PC-9 (cell line): ENCODE measurements at regions not wholly inside any gene's neighbourhood (a gene's known extent, or its start where the extent isn't known, plus 50 kb on each side); places are given as distances from the start of the nearest gene placed in this dataset.

Experiments
- BruUV-seq: library from RNA; stranded (reverse); fragments of 400-500 nt; replicated peaks from 2 replicates; lab custom pipeline; 2021; lab: Mats Ljungman, UMichigan
- CTCF ChIA-PET: fragments of 300-600 bp; sonication (Branson Sonifier 250); formaldehyde crosslinking; loops from one replicate; lab custom pipeline; 2022; ENCODE audit warnings: antibody characterized with exemption; lab: Charles Lee
- POLR2A ChIA-PET: fragments of 300-600 bp; sonication (Branson Sonifier 250); formaldehyde crosslinking; loops from one replicate; lab custom pipeline; 2022; ENCODE audit warnings: antibody characterized with exemption; ENCODE audit not compliant: unreplicated experiment; lab: Charles Lee
- DNase-seq, 2 experiments: peaks; one replicate each; pipeline versions ENCODE4 v3.0.0 to v3.0.0-alpha.2; 2015 to 2022; ENCODE audit warnings: mixed read lengths in 1 of 2
- H2AFZ ChIP-seq: fragments of 200-600 bp; sonication (generic); 2 replicates; pipeline ENCODE4 v1.8.1; 2017; ENCODE audit warnings: antibody characterized with exemption
- H3F3A ChIP-seq: fragments of 200-600 bp; sonication (generic); 2 replicates; pipeline ENCODE4 v1.8.1; 2017; ENCODE audit warnings: antibody characterized with exemption, mild to moderate bottlenecking, low read depth; ENCODE audit not compliant: insufficient read depth
- H3K27ac ChIP-seq: fragments of 200-600 bp; sonication (generic); 2 replicates; pipeline ENCODE4 v1.6.1; 2016; ENCODE audit warnings: mixed run types
- H3K27me3 ChIP-seq: fragments of 200-600 bp; sonication (generic); 2 replicates; pipeline ENCODE4 v1.6.1; 2016; ENCODE audit warnings: low read depth, mixed run types; ENCODE audit not compliant: insufficient read depth
- H3K36me3 ChIP-seq: fragments of 200-600 bp; sonication (generic); 2 replicates; pipeline ENCODE4 v1.6.1; 2016; ENCODE audit warnings: low read depth, mixed run types
- H3K4me1 ChIP-seq: fragments of 200-600 bp; sonication (generic); replicated peaks from 2 replicates; pipeline ENCODE4 v1.6.1; 2016; ENCODE audit warnings: mixed run types; ENCODE audit not compliant: insufficient read depth
- H3K4me2 ChIP-seq: fragments of 200-600 bp; sonication (generic); 2 replicates; pipeline ENCODE4 v1.6.1; 2017; ENCODE audit warnings: mixed run types
- H3K4me3 ChIP-seq: fragments of 200-600 bp; sonication (generic); 2 replicates; pipeline ENCODE4 v1.6.1; 2016; ENCODE audit warnings: mixed run types
- H3K79me2 ChIP-seq: fragments of 200-600 bp; sonication (generic); 2 replicates; pipeline ENCODE4 v1.6.1; 2017; ENCODE audit warnings: low read depth, mixed run types
- H3K9me2 ChIP-seq: fragments of 200-600 bp; sonication (generic); 2 replicates; pipeline ENCODE4 v1.8.1; 2017; ENCODE audit warnings: mild to moderate bottlenecking; ENCODE audit not compliant: insufficient read depth
- H3K9me3 ChIP-seq: fragments of 200-600 bp; sonication (generic); 2 replicates; pipeline ENCODE4 v1.8.1; 2016; ENCODE audit warnings: low read depth; ENCODE audit not compliant: insufficient read depth
- H4K20me1 ChIP-seq: fragments of 200-600 bp; sonication (generic); 2 replicates; pipeline ENCODE4 v1.8.1; 2017; ENCODE audit not compliant: insufficient read depth
- CTCF ChIP-seq: fragments of 200-600 bp; sonication (generic); conservative IDR thresholded peaks from 2 replicates; pipeline ENCODE4 v1.6.1; 2017; ENCODE audit warnings: mixed run types, antibody characterized with exemption, mild to moderate bottlenecking, moderate library complexity
- EZH2 ChIP-seq: fragments of 200-600 bp; sonication (generic); IDR thresholded peaks from 2 replicates; pipeline ENCODE4 v1.8.0; 2017; ENCODE audit warnings: antibody characterized with exemption, low read depth
- intact Hi-C: fragments of 100-400 bp; cut with micrococcal nuclease; formaldehyde crosslinking; loops from one replicate; pipeline ENCODE4 v1.10.0; 2022; ENCODE audit not compliant: unreplicated experiment

DNA sequence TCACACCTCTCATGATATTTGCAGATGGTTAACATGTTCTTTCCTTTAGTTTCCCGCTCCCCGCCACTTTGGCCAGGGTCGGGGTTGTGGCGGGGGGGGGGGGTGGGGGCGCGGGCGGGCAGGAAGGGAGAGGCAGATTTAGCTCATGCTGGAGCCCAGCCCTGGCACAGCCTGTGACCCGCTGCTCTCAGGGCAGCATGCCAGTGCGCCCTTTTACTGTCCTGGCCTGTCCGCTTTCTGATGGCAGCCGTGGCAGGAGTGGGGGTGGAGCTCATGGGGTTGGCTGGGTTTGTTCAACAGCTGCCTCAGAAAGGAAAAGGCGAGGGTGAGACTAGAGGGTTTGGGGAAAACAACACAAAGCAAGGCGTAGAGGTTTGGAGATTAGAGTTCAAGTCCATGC lies 56.1 kb downstream of the TNP1 start:
- Histone ChIP-seq H2AFZ (no peak overlapping the region), H3K4me3 (no peak overlapping the region), H3K36me3 (no peaks in the 10 kb centered on the region), H3K27me3 (no peaks in the 10 kb centered on the region), H3K79me2 (no peaks in the 10 kb centered on the region), H3K9me2 (no peaks in the 10 kb centered on the region), H3K4me1 (no peaks in the 10 kb centered on the region), H3F3A (no peaks in the 10 kb centered on the region), H3K27ac (no peak overlapping the region), H3K9me3 (no peaks in the 10 kb centered on the region), H4K20me1 (no peaks in the 10 kb centered on the region), H3K4me2 (no peak overlapping the region)
- DNase-seq, result no peak
- POLR2A ChIA-PET, result interaction anchor here (0.6 kb wide), 1 partner anchor 180 kb away, joined by 3 read pairs; no protein-coding TSS in a partner anchor
- no TSS peak for BruUV-seq
- TF ChIP-seq EZH2 (no peak), CTCF (no peak)
- intact Hi-C loops, result no loop called here
- CTCF ChIA-PET, result interaction anchor here (0.9 kb wide), 1 partner anchor 18 kb away, joined by 3 read pairs; no protein-coding TSS in a partner anchor

DNA sequence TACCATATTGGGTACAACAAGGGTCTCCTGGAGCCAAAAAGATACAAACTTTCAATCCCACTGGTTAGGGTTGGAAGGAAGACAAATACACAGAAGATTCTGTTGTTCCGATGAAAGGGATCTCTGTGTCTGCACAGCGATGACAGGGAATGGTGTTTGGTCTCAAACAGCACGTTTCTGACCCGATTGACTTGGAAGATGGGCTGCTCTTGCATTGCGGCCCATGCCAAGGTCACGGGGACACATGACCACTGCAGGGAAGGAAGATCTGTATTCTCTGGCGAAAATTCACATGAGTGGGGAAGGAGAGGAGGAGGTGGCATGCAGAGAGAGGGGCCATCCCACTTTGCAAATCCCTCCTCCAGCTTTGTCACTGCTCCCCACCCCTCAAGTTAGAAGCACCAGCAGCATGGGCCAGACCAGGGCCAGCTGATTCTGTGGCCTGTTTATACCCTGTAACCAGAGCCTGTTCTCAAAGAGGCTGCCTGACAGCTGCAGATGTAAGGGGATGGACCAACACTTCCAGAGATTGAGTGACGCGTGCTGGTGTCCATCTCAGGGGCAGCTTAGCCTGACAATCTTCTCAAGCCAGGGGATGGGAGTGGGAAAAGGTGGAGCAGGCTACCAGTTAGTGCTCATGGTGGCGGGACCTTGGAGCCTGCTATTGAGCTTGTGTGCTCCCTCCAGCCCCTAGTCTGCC lies 57.2 kb downstream of the TNP1 start:
- Histone ChIP-seq H4K20me1 (no peaks in the 10 kb centered on the region), H3K27ac (no peak overlapping the region), H3K9me2 (no peaks in the 10 kb centered on the region), H3K79me2 (no peaks in the 10 kb centered on the region), H2AFZ (no peak overlapping the region), H3K4me2 (no peak overlapping the region), H3F3A (no peaks in the 10 kb centered on the region), H3K27me3 (no peaks in the 10 kb centered on the region), H3K4me3 (no peak overlapping the region), H3K9me3 (no peaks in the 10 kb centered on the region), H3K4me1 (no peaks in the 10 kb centered on the region), H3K36me3 (no peaks in the 10 kb centered on the region)
- ChIA-PET POLR2A (no interaction called here), CTCF (interaction anchor here (0.9 kb wide), 1 partner anchor 16 kb away, joined by 3 read pairs; no protein-coding TSS in a partner anchor)
- TF ChIP-seq EZH2 (no peak), CTCF (no peak)
- BruUV-seq, result no TSS peak
- DNase-seq, result no peak
- intact Hi-C loops, result no loop called here

- Histone ChIP-seq H3K27me3 (no peaks in the 10 kb centered on the region), H3K79me2 (no peaks in the 10 kb centered on the region), H3F3A (no peaks in the 10 kb centered on the region), H3K4me2 (no peak overlapping the region), H3K4me3 (no peak overlapping the region), H4K20me1 (no peaks in the 10 kb centered on the region), H2AFZ (no peak overlapping the region), H3K4me1 (no peaks in the 10 kb centered on the region), H3K27ac (no peak overlapping the region), H3K36me3 (no peaks in the 10 kb centered on the region), H3K9me3 (no peaks in the 10 kb centered on the region), H3K9me2 (no peaks in the 10 kb centered on the region)
- no peak for DNase-seq
- no TSS peak for BruUV-seq
- CTCF ChIA-PET, result no interaction called here
- intact Hi-C loops, result no loop called here
- POLR2A ChIA-PET, result interaction anchor here (0.6 kb wide), 1 partner anchor 42 kb away, joined by 7 read pairs; no protein-coding TSS in a partner anchor
- TF ChIP-seq CTCF (no peak), EZH2 (no peak)
Measured at GRCh38 chr2:216800836-216801235, 59.0 kb downstream of the TNP1 start.
